Activated naive CD8-positive, alpha-beta T cell (primary cell): ENCODE measurements at regions not wholly inside any gene's neighbourhood (a gene's known extent, or its start where the extent isn't known, plus 50 kb on each side); places are given as distances from the start of the nearest gene placed in this dataset.
"Not testable (repeated sequence)": the region's sequence is repeated elsewhere in the genome, so short reads cannot be mapped to it uniquely, and the experiment has no call there.

ENCODE experiments used
- H3K27ac Mint-ChIP-seq: one replicate; pipeline ENCODE4 v1.8.0; 2021; ENCODE audit warnings: mixed read lengths
- H3K27me3 Mint-ChIP-seq: one replicate; pipeline ENCODE4 v1.8.0; 2021; ENCODE audit warnings: mixed read lengths
- H3K36me3 Mint-ChIP-seq: one replicate; pipeline ENCODE4 v1.8.0; 2021; ENCODE audit warnings: mixed read lengths
- H3K4me1 Mint-ChIP-seq: one replicate; pipeline ENCODE4 v1.8.0; 2021; ENCODE audit warnings: low read depth, mixed read lengths
- H3K4me3 Mint-ChIP-seq: one replicate; pipeline ENCODE4 v1.8.0; 2021; ENCODE audit warnings: mild to moderate bottlenecking, mixed read lengths
- H3K9me3 Mint-ChIP-seq: one replicate; pipeline ENCODE4 v1.8.0; 2021; ENCODE audit warnings: low read depth, mixed read lengths

- H3K4me1 Mint-ChIP-seq = no peaks in the 10 kb centered on the region
- no peak overlapping the region for H3K4me3 Mint-ChIP-seq
- H3K9me3 Mint-ChIP-seq = peaks cover 31% of the 10 kb centered on the region
- no peak overlapping the region for H3K27ac Mint-ChIP-seq
- H3K36me3 Mint-ChIP-seq = peaks cover 16% of the 10 kb centered on the region
- no peaks in the 10 kb centered on the region for H3K27me3 Mint-ChIP-seq
These were observed 162.7 kb downstream of the IER5 start for GRCh38 chr1:181251001-181251712.

GRCh38 chr1:181251713-181252075 is 163.2 kb downstream of the IER5 start:
- no peak overlapping the region for H3K27ac Mint-ChIP-seq
- H3K27me3 Mint-ChIP-seq = no peaks in the 10 kb centered on the region
- no peaks in the 10 kb centered on the region for H3K4me1 Mint-ChIP-seq
- H3K4me3 Mint-ChIP-seq = no peak overlapping the region
- peaks cover 25% of the 10 kb centered on the region for H3K9me3 Mint-ChIP-seq
- peaks cover 13% of the 10 kb centered on the region for H3K36me3 Mint-ChIP-seq

- H3K27me3 Mint-ChIP-seq, H3K4me1 Mint-ChIP-seq, H3K4me3 Mint-ChIP-seq, H3K36me3 Mint-ChIP-seq, H3K27ac Mint-ChIP-seq: not testable (repeated sequence)
- peaks cover 22% of the 10 kb centered on the region for H3K9me3 Mint-ChIP-seq
These were observed 165.1 kb downstream of the IER5 start for GRCh38 chr1:181253601-181254000.

- H3K36me3 Mint-ChIP-seq = peaks cover 8% of the 10 kb centered on the region
These were observed 166.9 kb downstream of the IER5 start for GRCh38 chr1:181255270-181255929.

GRCh38 chr1:181257117-181257516 is 168.6 kb downstream of the IER5 start:
- no peak overlapping the region for H3K27ac Mint-ChIP-seq
- peaks cover 8% of the 10 kb centered on the region for H3K36me3 Mint-ChIP-seq
- H3K4me1 Mint-ChIP-seq = no peaks in the 10 kb centered on the region
- H3K27me3 Mint-ChIP-seq = no peaks in the 10 kb centered on the region
- no peak overlapping the region for H3K4me3 Mint-ChIP-seq
- peaks cover 22% of the 10 kb centered on the region for H3K9me3 Mint-ChIP-seq

More at GRCh38 chr1:181255270-181255929, 166.9 kb downstream of the IER5 start:
- peaks cover 22% of the 10 kb centered on the region for H3K9me3 Mint-ChIP-seq
- H3K27me3 Mint-ChIP-seq = no peaks in the 10 kb centered on the region
- H3K4me1 Mint-ChIP-seq = no peaks in the 10 kb centered on the region
- no peak overlapping the region for H3K4me3 Mint-ChIP-seq
- no peak overlapping the region for H3K27ac Mint-ChIP-seq

GRCh38 chr1:181259026-181259745 is 170.7 kb downstream of the IER5 start:
- H3K4me1 Mint-ChIP-seq = no peaks in the 10 kb centered on the region
- peaks cover 14% of the 10 kb centered on the region for H3K9me3 Mint-ChIP-seq
- H3K27me3 Mint-ChIP-seq = no peaks in the 10 kb centered on the region
- peaks cover 4% of the 10 kb centered on the region for H3K36me3 Mint-ChIP-seq
- no peak overlapping the region for H3K4me3 Mint-ChIP-seq
- H3K27ac Mint-ChIP-seq = no peak overlapping the region

- Mint-ChIP-seq H3K9me3 (peaks cover 3% of the 10 kb centered on the region), H3K36me3 (peaks cover 2% of the 10 kb centered on the region), H3K27me3 (no peaks in the 10 kb centered on the region), H3K27ac (no peak overlapping the region), H3K4me3 (no peak overlapping the region), H3K4me1 (no peaks in the 10 kb centered on the region)
These were observed 171.8 kb downstream of the IER5 start for GRCh38 chr1:181260271-181260670.

- Mint-ChIP-seq H3K36me3 (no peaks in the 10 kb centered on the region), H3K9me3 (no peaks in the 10 kb centered on the region), H3K27me3 (no peaks in the 10 kb centered on the region), H3K4me3 (no peak overlapping the region), H3K27ac (no peak overlapping the region), H3K4me1 (no peaks in the 10 kb centered on the region)
These were observed 172.5 kb downstream of the IER5 start for GRCh38 chr1:181260994-181261393.

GRCh38 chr1:181262069-181262468 is 173.6 kb downstream of the IER5 start:
- Mint-ChIP-seq H3K27me3 (no peaks in the 10 kb centered on the region), H3K9me3 (no peaks in the 10 kb centered on the region), H3K4me1 (no peaks in the 10 kb centered on the region), H3K36me3 (no peaks in the 10 kb centered on the region), H3K27ac (no peak overlapping the region), H3K4me3 (no peak overlapping the region)

GRCh38 chr1:181263444-181263843 is 174.9 kb downstream of the IER5 start:
- no peaks in the 10 kb centered on the region for H3K9me3 Mint-ChIP-seq
- H3K27ac Mint-ChIP-seq = no peak overlapping the region
- no peaks in the 10 kb centered on the region for H3K27me3 Mint-ChIP-seq
- H3K4me1 Mint-ChIP-seq = no peaks in the 10 kb centered on the region
- no peaks in the 10 kb centered on the region for H3K36me3 Mint-ChIP-seq
- H3K4me3 Mint-ChIP-seq = no peak overlapping the region

- Mint-ChIP-seq H3K4me1 (no peaks in the 10 kb centered on the region), H3K4me3 (no peak overlapping the region), H3K27me3 (no peaks in the 10 kb centered on the region), H3K36me3 (no peaks in the 10 kb centered on the region), H3K27ac (no peak overlapping the region), H3K9me3 (no peaks in the 10 kb centered on the region)
These were observed 176.3 kb downstream of the IER5 start for GRCh38 chr1:181264821-181265220.

GRCh38 chr1:181284978-181285377 is 196.5 kb downstream of the IER5 start:
- peaks cover 41% of the 10 kb centered on the region for H3K9me3 Mint-ChIP-seq
- H3K27me3 Mint-ChIP-seq = no peaks in the 10 kb centered on the region
- H3K4me1 Mint-ChIP-seq = no peaks in the 10 kb centered on the region
- peaks cover 23% of the 10 kb centered on the region for H3K36me3 Mint-ChIP-seq
- H3K4me3 Mint-ChIP-seq = no peak overlapping the region
- no peak overlapping the region for H3K27ac Mint-ChIP-seq

- H3K27me3 Mint-ChIP-seq = no peaks in the 10 kb centered on the region
- no peaks in the 10 kb centered on the region for H3K9me3 Mint-ChIP-seq
- peaks cover 2% of the 10 kb centered on the region for H3K36me3 Mint-ChIP-seq
- H3K27ac Mint-ChIP-seq = no peak overlapping the region
- no peak overlapping the region for H3K4me3 Mint-ChIP-seq
- no peaks in the 10 kb centered on the region for H3K4me1 Mint-ChIP-seq
These were observed 188.1 kb upstream of the CACNA1E start for GRCh38 chr1:181295217-181295616.

GRCh38 chr1:181296180-181296579 is 187.1 kb upstream of the CACNA1E start:
- Mint-ChIP-seq H3K36me3 (peaks cover 2% of the 10 kb centered on the region), H3K9me3 (no peaks in the 10 kb centered on the region), H3K4me3 (no peak overlapping the region), H3K27me3 (no peaks in the 10 kb centered on the region), H3K4me1 (no peaks in the 10 kb centered on the region), H3K27ac (no peak overlapping the region)

- Mint-ChIP-seq H3K36me3 (peaks cover 5% of the 10 kb centered on the region), H3K4me3 (no peak overlapping the region), H3K9me3 (no peaks in the 10 kb centered on the region), H3K27ac (no peak overlapping the region), H3K4me1 (no peaks in the 10 kb centered on the region), H3K27me3 (peaks cover 11% of the 10 kb centered on the region)
These were observed 175.2 kb upstream of the CACNA1E start for GRCh38 chr1:181308098-181308497.
